ENCODE measurements at regions not wholly inside any gene's neighbourhood (a gene's known extent, or its start where the extent isn't known, plus 50 kb on each side); places are given as distances from the start of the nearest gene placed in this dataset.
"Not testable (repeated sequence)": the region's sequence is repeated elsewhere in the genome, so short reads cannot be mapped to it uniquely, and the experiment has no call there.

DNA sequence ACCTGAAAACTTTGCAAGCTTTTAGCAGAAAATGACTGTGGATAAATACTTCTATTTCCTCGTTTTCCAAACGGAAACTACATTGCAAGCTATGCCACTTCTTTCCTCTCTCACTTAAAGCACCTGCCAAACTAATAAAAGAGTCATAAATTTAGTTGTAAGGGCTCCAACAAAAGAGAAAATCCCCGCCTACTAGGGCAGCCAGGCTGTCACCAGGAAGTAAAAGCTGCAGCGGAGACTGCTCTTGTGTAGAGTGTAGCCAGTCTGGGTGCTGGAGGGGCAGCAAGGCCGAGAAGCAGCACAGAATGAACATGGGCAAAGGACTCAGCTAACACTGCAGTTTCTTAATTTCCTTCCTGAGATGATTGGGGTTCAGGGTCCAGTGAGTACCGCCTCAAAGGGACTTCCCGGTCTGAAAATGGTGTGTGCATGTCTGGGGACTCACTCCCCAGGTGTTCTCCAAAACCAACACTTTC is 89.3 kb upstream of the MAML3 start:
- no peak for DNase-seq

DNA sequence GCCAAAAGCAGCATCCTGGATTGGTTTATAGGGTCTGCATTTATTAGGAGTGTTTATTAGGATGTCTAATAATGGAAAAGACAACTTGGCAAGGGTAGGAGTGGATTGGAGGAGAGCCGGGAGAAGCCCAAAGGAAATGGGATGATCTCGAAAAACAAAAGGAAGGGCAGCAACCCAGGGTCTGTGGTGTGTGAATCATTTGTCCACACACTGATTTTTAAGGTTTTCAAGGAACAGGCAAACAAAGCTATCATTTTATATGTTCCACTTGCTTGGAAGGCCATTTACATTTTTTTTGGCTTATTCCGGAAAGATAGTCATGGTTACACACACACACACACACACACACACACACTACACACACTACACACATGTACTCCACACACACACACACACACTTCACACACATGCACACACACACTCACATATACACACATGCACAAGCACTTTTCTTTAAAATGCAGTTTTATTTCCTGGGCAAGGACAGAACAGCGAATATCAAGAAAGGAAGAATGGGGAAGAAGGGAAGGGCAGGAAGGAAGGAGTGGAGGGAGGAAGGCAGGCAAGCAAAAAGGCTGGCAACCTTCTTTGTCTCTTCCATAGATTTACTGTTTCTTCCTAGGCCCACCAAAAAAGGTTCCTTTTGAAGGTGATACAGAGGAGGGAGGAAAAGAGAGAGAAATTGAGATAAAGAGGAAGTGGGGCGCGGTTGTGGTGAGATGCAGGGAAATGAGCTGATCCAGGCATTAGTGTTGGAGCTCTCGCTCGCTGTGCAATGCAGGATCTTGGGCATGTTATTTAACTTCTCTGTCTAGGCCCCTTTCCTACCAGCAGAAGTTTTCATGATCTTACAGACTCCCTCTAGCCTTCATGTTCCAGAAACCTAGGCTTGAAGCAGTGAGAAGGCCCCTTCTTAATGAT is 88.6 kb upstream of the MAML3 start:
- DNase-seq = no peak

DNA sequence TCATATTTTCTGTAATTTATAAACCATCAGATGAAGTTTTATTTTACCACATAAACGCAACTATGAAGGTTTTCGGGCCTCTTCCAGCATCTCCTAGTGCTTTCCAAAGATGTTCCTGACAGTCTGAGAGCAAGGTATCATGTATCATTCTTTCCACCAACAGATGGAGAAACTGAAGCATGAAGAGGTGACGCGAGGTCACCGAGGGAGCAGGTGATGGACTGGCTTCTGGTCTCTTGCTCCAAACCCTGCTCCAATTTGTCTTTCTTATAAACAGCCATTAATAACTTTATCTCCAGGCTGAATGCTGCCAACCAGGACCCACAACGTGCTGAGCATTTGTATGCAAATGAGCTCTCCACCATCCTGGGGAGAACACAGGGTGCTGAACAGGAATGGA is 86.3 kb upstream of the MAML3 start:
- no peak for DNase-seq

DNA sequence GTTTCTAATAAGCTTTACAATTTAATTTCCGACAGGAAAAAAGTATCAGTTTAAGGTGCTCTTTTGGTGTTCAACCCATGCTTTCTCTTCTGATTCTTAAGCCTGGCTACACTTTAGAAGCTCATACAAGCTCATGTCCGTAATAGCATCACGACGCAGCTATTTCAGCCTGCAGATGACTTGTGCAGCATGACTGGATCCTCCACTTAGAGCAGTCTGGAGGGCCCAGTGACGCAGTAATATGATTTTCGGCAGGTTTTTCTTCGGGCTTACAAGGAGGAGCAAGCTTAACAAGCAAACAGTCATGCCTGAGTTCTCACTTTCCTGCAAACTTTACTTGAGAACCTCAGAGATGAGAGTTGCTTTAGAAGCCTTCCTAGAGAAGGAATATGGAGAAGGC is 85.3 kb upstream of the MAML3 start:
- no peak for DNase-seq

DNA sequence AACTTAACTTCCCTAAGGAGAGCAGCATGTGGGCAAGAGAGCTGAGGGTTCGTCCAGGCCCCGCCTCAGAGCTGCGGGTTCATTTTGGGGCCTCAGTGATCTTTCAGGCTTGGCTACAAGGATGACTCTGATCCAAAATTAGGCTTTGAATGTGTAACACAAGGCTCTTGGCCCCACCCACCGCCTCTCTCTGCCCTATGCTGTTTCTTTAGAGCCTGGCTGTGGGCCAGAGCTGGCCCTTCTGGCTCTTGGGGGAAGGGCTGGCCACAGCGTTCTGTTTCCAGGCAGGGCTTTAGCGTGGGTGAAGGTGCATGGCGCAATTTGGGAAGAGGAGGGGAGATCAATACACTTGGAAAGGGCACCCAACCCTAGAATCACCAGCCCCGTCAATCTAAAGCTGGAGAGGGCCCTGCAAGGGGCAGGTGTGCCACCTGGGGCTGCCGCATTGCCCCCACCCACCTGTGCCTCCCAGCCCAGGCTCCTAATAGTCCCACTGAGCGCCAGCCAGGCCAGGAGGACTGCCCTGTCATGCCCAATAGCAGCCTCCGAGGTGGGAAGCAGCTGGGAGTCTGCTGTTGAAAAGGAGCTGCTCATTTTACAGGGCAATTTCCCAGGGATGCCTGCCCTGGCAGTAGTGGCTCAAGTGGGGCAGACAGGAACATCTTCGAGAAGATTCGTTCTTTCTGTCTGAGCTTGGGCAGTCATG is 84.5 kb upstream of the MAML3 start:
- DNase-seq = no peak

DNA sequence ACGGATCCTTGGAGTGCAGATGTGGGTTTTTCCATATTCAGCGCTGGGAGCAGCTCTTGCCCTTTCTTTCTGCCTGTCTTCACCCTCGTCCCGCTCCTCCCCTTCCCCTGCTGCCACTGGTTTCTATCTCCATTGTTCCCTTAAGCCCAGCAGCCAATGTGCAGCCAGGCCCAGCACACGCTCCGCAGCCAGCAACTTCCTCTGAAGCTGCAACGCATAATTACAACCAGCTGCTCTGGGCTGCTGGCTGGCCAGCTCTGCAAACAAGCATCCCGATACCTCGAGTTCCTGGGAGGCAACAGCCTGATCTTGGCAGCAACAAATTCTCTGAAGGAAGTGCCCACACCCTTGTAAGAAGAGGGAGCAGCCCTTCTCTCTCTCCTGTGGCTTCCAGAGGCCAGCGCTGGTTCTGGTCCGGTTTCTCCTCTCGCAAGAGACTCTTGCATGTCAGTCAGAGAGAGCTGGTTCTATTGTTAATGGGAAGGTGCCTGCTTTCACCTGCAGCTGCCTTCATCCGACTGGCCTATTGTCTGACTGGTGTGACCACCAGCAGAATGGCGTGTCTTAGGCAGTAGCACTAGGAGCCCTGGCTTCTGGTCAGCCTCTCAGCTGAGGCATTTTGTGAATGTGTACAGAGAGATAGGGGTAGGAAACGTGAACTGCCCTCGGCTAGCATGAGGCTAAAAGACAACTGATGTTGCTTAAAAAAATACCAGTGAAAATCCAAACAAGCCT is 83.8 kb upstream of the MAML3 start:
- no peak for DNase-seq

DNA sequence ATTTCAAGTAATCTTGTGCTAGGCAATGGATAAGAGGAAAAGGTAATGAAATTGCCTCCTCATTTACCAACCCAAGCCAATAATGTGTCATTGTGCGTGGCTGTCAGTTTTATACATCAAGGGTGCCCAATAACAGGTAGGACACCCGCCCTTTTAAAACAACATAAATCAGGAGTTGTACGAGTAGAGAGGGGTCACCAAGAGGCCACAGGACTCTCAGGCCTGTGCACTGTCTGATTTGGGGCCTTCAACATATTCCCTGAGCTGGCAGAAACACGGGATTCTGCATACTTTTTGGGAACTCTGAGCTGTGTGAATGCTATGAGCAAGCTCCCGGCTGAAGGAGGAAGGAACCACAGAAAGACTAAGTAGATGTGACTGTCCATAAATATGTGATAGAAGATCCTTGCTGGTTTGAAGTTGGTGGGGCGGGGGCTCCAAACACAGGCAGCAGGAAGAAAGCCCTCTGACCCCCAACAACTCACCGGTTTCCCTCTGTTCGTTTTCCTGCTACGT is 82.7 kb upstream of the MAML3 start:
- DNase-seq = no peak

DNA sequence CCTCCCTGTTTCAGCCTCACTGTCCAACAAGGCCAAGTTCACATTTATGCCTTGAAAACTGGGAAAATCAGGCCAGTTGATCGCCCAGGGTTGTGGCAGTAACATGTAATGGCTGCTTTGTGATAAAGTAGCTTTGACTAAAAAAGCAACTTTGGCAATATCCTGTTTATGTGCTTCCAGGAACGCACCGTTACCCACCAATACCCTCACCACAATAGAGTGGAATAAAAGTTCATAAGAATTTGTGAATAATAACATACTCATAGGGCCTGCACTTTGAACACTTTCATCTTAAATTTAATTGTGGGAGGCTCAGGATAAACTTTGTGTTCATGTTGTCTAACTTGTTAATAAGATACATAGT is 80.7 kb upstream of the MAML3 start:
- no peak for DNase-seq

DNA sequence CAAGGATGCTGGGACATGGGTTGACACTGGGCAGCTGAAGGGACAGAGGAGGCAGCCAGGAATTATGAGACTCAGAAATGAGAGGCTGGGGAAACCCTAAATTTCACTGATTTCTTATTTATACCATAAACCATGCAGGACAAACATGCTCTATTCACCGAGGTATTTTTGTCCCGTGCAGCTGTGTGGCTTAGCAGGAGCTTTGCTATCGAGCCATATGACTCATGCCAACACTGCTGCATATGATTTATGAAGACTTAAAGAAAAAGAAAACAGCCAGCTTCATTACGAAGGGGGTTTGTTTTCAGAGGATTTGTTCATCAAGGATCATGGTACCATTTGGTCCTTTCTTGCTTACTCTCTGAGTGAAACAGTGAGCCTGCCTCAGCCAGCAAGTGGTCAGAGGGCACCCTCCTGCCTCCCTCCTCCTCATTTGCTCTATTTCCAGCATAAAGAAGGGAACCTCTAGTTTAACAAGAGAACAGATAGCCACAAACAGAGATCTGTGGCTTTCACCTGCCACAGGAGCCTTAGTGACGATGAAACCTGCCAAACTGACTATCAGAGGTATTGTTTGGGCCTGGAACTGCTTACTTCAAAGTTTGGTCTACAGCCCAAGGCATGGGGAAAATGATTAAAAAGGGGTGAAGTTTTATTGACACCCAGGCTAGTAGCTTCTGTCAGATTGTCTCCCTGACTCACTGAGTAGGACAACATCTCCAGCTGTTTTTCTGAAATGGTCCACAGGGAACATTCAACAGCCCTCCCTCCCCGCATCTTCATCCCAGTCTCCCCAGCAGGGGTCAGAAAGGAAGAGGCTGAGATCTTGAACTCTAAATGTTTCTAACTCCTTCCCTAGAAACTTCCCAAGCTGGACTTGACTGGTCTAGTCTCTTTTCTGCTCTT is 80.1 kb upstream of the MAML3 start:
- no peak for DNase-seq

DNA sequence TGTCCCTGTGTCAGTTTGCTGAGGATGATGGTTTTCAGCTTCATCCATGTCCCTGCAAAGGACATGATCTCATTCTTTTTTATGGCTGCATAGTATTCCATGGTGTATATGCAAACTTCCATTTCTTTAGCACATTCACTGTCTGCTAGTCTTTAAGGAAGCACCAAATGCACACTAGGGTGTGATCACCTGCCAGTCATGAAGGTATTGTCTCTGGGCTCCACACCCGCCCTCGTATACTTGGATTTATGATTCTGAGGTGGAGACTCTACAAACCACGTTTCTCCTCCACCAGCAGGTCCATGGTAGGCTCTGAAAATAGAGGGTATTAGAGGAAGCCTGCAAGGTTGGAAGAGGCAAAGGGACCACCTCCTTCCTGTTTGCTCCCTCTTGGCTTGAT is 75.9 kb upstream of the MAML3 start:
- DNase-seq = no peak

DNA sequence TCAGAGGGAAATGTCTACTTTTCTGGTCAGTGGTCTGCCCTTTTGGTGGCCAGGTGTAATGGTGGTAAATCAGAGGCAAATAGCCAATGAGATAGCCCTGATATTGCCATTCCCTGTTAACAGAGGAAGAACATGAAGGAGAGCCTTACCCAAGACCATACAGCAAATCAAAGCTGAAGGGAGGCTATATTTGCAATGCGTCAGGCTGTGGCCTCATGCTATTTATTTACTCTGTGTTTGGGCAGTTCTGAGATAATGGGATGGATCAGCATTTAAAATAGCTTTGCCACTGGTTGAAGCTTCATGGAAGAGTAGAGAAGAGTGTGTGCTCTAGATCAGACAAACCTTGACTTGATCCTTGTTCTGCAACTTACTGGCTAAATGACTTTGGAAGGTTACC is 73.3 kb upstream of the MAML3 start:
- DNase-seq = no peak

DNA sequence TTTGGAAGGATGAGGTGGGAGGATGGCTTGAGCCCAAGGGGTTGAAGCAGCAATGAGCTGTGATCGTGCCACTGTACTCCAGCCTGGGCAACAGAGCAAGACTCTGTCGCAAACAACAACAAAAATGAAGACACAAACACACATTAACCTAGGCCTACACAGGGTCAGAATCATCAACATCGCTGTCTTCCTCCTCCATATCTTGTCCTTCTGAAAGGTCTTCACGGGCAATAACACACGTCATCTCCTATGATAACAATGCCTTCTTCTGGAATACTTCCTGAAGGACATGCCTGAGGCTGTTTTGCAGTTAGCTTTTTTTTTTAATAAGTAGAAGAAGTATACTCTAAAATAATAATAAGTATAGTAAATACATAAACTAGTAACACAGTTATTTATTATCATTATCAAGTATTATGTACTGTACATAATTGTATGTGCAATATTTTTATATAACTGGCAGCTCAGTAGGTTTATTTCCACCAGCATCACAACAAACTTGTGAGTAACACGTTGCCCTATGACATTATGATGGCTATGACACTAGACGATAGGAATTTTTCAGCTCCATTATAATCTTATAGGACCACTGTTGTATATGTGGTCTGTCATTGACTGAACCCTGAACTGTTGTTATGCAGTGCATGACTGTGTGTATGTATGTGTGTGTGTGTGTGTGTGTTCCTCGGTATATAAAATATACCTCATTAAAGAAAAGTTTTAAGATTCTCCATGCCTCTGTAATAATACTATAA is 69.2 kb upstream of the MAML3 start:
- DNase-seq = no peak

DNA sequence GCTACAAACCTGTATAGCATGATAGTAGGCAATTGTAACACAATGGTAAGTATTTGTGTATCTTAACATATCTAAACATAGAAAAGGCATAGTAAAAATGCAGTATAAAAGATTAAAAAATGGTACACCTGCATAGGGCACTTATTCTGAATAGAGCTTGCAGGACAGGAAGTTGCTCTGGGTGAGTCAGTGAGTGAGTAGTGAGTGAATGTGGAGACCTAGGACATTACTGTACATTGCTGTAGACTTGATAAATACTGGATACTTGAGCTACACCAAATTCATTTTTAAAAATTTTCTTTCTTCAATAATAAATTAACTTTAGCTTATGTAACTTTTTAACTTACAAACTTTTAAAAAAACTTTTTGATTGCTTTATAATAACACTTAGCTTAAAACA is 68.2 kb upstream of the MAML3 start:
- DNase-seq = no peak

DNA sequence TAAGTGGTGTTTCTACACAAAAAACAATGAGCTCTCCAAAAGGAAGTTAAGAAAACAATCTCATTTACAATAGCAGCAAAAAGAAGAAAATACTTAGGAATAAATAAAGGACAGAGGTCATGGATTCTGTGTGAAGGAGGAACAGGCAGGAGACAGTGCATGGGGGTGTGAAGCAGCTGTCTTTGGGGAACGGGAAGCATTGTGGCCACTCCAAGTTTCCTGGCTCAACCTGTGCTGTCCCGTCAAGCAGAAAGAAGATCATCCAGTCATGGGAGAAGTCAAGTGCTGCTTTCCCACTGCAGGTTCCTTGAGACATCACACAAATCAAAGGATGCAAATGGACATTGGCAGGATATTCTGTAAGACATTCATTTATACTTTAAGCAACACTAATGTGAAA is 66.1 kb upstream of the MAML3 start:
- no peak for DNase-seq

DNA sequence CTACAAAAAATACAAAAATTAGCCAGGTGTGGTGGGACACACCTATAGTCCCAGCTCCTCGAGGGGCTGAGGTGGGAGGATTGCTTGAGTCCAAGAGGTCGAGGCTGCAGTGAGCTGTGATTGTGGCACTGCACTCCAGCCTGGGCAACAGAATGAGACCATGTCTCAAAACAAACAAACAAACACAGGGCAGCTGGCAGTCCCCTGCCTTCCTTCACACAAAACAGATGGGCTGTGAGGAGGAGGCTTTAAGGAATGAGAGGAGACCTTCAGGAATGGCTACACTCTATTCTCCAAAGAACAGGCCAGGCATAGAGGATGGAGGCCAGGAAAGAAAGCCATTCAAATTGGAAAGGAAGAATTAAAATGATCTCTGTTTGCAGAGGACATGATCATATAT is 65.6 kb upstream of the MAML3 start:
- no peak for DNase-seq

DNA sequence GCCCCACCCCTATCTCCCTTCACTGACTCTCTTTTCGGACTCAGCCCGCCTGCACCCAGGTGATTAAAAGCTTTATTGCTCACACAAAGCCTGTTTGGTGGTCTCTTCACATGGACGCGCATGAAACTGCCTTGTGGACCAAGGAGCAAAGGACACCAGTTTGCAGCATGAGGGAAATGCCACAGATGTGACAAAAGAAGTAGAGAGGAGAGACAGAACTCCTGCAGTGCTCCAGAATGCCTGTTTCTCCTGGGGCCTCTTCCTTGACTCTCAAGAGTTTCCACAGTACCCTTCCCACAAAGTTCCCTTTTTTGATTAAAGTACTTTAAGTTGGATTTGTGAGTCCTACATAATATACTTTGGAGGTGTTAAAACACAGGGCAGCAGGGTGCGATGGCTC is 65.1 kb upstream of the MAML3 start:
- DNase-seq = not testable (repeated sequence)

DNA sequence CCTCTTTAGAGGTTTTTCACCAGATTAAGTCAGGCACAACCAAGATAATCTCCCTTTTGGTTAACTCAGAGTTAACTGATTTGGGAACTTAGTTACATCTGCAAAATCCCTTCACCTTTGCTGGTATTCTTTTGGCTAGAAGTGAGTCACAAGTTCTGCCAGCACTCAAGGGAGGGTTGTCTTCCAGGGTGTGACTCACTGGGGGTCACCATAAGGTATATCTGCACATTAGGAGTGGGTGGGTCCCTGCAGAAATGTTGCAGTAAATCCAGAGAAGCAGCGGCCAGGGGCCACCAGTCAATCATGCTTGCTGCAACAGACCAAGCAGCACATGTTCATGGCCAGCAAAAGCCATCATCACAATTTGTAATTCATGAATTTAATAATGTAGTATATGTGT is 59.8 kb upstream of the MAML3 start:
- DNase-seq = no peak

DNA sequence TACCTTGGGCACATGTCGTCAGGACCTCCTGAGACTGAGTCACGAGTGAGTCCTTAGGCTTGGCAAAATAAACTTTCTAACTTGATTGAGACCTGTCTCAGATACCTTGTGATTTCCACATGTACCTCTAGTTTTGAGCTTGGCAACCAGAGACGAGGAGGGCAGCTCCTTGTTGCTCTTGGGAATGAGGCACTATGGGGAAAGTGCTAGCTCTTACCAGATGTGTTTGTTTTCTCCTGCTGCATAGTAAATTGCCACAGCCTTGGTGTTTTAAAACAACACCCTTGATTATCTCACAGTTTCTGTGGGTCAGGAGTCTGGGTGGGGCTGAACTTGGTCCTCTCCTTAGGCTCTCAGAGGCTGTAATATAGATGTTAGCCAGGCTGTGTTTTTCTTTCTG is 59.1 kb upstream of the MAML3 start:
- DNase-seq = no peak

DNA sequence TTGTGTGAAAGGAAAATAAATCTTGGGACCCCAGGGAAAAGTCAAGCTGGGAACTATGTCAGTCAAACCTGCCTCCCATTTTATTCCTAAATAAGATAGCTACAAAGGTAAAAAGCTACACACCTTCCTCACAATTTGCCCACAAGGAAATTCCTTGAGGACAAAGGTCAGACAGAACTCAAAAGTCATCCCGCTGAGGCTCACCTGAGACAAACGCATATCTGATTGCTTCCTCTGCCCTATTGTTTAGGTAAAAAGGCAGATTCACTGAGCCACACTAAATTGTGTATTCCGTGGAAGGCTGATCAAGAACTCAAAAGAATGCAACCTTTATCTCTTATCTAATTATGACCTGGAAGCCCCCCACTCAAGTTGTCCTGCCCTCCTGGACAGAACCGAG is 58.7 kb upstream of the MAML3 start:
- DNase-seq = no peak

DNA sequence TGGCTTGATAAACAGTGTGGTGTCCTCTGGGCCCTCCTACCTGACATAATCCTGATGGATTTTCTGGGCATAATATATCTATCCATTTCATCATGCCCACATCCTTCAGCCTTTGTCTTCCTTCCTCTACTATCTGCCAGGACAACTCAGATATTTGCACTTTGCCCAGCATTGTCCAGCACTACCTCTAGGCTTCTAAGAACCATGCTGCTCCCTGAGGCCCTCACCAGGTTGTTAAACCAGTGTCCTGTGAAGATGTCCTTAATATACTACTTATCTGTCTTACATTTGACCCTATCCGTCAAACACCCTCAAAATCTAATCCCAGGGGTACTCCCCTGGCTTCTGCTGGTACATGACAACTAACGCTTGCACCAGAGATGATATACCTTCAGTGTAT is 58.2 kb upstream of the MAML3 start:
- DNase-seq = no peak

DNA sequence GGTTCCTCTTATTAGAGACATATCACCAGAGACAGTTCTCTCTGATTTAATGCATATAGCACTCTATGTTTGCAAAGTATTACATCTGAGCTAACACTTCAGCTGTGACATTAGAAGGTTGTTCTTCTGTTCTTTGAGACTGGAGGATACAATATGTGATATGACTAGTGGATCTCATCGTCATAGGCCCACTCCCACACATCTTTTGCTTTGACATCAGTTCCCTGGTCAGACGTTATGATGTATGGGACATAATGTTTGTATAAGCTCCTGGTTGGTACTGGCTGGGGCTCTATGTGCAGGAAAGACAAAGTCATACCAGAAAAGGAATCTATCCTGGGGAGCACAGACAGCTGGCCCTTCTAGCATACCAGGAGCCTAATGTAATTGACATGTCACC is 57.7 kb upstream of the MAML3 start:
- no peak for DNase-seq

DNA sequence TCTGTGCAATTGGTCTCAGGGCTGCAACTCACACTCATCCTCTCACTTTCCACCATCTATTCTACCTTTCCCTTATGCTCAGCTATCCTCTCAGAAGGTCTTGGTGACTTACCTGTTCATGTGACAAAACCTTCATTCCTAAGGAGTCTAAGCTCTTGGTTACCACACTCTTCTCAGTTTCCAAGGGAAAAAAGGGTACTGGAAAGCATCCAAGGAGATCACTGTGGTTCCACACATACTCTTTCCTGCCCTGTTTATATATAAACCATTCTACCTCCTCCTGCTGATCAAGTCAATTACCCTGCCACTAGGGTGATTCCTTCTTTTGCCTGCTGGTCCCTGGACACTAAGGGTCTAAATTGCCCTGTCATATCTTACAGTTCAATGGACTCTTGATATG is 57.2 kb upstream of the MAML3 start:
- no peak for DNase-seq
